ENCODE measurements at regions not wholly inside any gene's neighbourhood (a gene's known extent, or its start where the extent isn't known, plus 50 kb on each side); places are given as distances from the start of the nearest gene placed in this dataset.

DNA sequence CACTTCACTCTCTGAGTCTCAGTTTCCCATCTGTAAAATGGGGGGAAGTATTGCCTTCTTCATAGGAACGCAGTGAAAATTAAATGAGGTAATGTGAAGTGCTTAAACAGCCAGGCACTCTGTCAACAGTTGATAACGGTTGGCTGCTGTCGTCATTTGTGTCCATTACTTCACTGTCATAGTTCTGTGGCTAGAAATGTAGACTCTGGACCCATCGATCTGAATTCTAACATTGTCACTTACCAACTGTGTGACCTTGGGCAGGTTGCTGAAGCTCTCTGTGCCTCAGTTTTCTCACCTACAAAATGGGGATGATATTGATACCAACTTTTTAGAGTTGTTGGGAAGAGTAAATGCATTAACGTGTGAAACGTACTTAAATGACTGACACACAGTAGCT lies 152.6 kb downstream of the PTPRU start:
- Histone ChIP-seq H3K4me1 (ENCODE audit: control insufficient read depth, extremely low read depth, insufficient read depth, low read length) (peaks cover 7% of the 10 kb centered on the region), H3K9me1 (ENCODE audit: control insufficient read depth, extremely low read depth, insufficient read depth, low read length) (no peaks in the 10 kb centered on the region), H3K4me2 (ENCODE audit: control insufficient read depth, extremely low read depth, insufficient read depth, low read depth, low read length) (no peak overlapping the region), H3K36me3 (ENCODE audit: control insufficient read depth in 2 of 2, extremely low read depth in 1 of 2, insufficient read depth in 2 of 2, low read length in 2 of 2) (no peaks in the 10 kb centered on the region), H3K27me3 (ENCODE audit: control insufficient read depth, extremely low read depth, insufficient read depth, low read length) (peaks cover 11% of the 10 kb centered on the region), H2AFZ (ENCODE audit: control insufficient read depth, low read length) (no peak overlapping the region), H3K27ac (ENCODE audit: control insufficient read depth, insufficient read depth, low read length) (no peak overlapping the region), H4K20me1 (ENCODE audit: control insufficient read depth, extremely low read depth, insufficient read depth, low read length) (no peaks in the 10 kb centered on the region), H3K9me3 (ENCODE audit: control insufficient read depth, low read depth, low read length) (no peaks in the 10 kb centered on the region), H3K79me2 (ENCODE audit: control insufficient read depth, insufficient read depth, low read length) (no peaks in the 10 kb centered on the region), H3K9ac (ENCODE audit: control insufficient read depth, extremely low read depth, insufficient read depth, low read length) (no peak overlapping the region), H3K4me3 (ENCODE audit: control insufficient read depth in 2 of 3, extremely low read depth in 1 of 3, insufficient read depth in 2 of 3, low read depth in 1 of 3, low read length in 3 of 3) (no peak overlapping the region)
- no peak for DNase-seq (ENCODE audit: low read depth, low spot score)
- FAIRE-seq: no peak
- dilution Hi-C loops (cut with MboI; ENCODE audit: extremely low pct_ligation_motif_present, low sequenced_read_pairs): no loop called here
- no peak for TF ChIP-seq EZH2 (IDR thresholded peaks at IDR 0.05; ENCODE audit: low read length)
- TF ChIP-seq, protein P1, sequence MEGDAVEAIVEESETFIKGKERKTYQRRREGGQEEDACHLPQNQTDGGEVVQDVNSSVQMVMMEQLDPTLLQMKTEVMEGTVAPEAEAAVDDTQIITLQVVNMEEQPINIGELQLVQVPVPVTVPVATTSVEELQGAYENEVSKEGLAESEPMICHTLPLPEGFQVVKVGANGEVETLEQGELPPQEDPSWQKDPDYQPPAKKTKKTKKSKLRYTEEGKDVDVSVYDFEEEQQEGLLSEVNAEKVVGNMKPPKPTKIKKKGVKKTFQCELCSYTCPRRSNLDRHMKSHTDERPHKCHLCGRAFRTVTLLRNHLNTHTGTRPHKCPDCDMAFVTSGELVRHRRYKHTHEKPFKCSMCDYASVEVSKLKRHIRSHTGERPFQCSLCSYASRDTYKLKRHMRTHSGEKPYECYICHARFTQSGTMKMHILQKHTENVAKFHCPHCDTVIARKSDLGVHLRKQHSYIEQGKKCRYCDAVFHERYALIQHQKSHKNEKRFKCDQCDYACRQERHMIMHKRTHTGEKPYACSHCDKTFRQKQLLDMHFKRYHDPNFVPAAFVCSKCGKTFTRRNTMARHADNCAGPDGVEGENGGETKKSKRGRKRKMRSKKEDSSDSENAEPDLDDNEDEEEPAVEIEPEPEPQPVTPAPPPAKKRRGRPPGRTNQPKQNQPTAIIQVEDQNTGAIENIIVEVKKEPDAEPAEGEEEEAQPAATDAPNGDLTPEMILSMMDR (optimal IDR thresholded peaks at IDR 0.05 in 1 of 3, IDR thresholded peaks at IDR 0.05 in 1 of 3, conservative IDR thresholded peaks at IDR 0.05 in 1 of 3; ENCODE audit: extremely low read depth in 1 of 3, insufficient read depth in 2 of 3, low read length in 3 of 3): no peak

DNA sequence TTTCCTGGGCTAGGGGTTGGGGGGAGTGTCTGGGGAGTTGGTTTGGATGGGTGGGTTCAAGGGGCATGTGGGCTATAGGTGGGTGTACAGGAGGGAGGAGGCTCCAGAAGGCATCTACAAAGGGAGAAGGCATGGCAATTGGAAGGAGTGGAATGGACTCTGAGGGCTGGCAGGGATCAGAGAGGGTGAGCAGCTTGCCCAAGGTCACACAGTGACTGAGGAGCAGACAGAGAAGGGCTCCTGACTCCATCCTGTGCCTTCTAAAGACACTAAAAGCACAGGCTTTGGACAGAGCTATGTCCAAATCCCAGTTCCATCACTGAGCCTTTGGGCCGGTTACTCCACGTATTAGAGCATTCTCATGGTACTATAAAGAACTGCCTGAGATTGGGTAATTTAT lies 151.8 kb downstream of the PTPRU start:
- Histone ChIP-seq H3K4me2 (ENCODE audit: control insufficient read depth, extremely low read depth, insufficient read depth, low read depth, low read length) (no peak overlapping the region), H3K9ac (ENCODE audit: control insufficient read depth, extremely low read depth, insufficient read depth, low read length) (no peak overlapping the region), H2AFZ (ENCODE audit: control insufficient read depth, low read length) (no peak overlapping the region), H3K27me3 (ENCODE audit: control insufficient read depth, extremely low read depth, insufficient read depth, low read length) (peaks cover 11% of the 10 kb centered on the region), H3K9me1 (ENCODE audit: control insufficient read depth, extremely low read depth, insufficient read depth, low read length) (no peaks in the 10 kb centered on the region), H3K36me3 (ENCODE audit: control insufficient read depth in 2 of 2, extremely low read depth in 1 of 2, insufficient read depth in 2 of 2, low read length in 2 of 2) (no peaks in the 10 kb centered on the region), H3K79me2 (ENCODE audit: control insufficient read depth, insufficient read depth, low read length) (no peaks in the 10 kb centered on the region), H3K4me1 (ENCODE audit: control insufficient read depth, extremely low read depth, insufficient read depth, low read length) (peaks cover 10% of the 10 kb centered on the region), H4K20me1 (ENCODE audit: control insufficient read depth, extremely low read depth, insufficient read depth, low read length) (no peaks in the 10 kb centered on the region), H3K9me3 (ENCODE audit: control insufficient read depth, low read depth, low read length) (no peaks in the 10 kb centered on the region), H3K27ac (ENCODE audit: control insufficient read depth, insufficient read depth, low read length) (no peak overlapping the region), H3K4me3 (ENCODE audit: control insufficient read depth in 2 of 3, extremely low read depth in 1 of 3, insufficient read depth in 2 of 3, low read depth in 1 of 3, low read length in 3 of 3) (no peak overlapping the region)
- no peak for TF ChIP-seq EZH2 (IDR thresholded peaks at IDR 0.05; ENCODE audit: low read length)
- TF ChIP-seq, protein P1 (optimal IDR thresholded peaks at IDR 0.05 in 1 of 3, IDR thresholded peaks at IDR 0.05 in 1 of 3, conservative IDR thresholded peaks at IDR 0.05 in 1 of 3; ENCODE audit: extremely low read depth in 1 of 3, insufficient read depth in 2 of 3, low read length in 3 of 3): no peak
- dilution Hi-C loops (cut with MboI; ENCODE audit: extremely low pct_ligation_motif_present, low sequenced_read_pairs): no loop called here
- FAIRE-seq (no peak), DNase-seq (ENCODE audit: low read depth, low spot score) (no peak)

Measured in keratinocyte (primary cell).